ENCODE measurements at regions not wholly inside any gene's neighbourhood (a gene's known extent, or its start where the extent isn't known, plus 50 kb on each side); places are given as distances from the start of the nearest gene placed in this dataset.

GRCh38 chr12:30508205-30508967, 187.3 kb downstream of the IPO8 start:
- TF ChIP-seq CTCF (IDR thresholded peaks at IDR 0.05; ENCODE audit: low read depth, low read length): no peak
- TF ChIP-seq EZH2phosphoT487 (IDR thresholded peaks at IDR 0.05; ENCODE audit: low read depth): no peak
- Histone ChIP-seq H3K9ac (ENCODE audit: low read length) (no peak overlapping the region), H3K27me3 (ENCODE audit: low read depth, low read length) (no peaks in the 10 kb centered on the region), H4K20me1 (ENCODE audit: insufficient read depth, low read length) (no peaks in the 10 kb centered on the region), H3K4me1 (ENCODE audit: low read length) (peaks cover 3% of the 10 kb centered on the region; the same call in 1 of the 2 replicates), H3K27ac (ENCODE audit: low read length) (no peak overlapping the region), H3K4me3 (ENCODE audit: low read length) (no peak overlapping the region), H3K4me2 (ENCODE audit: low read length) (no peak overlapping the region), H3K79me2 (ENCODE audit: low read length) (no peaks in the 10 kb centered on the region), H3K9me3 (ENCODE audit: insufficient read depth, low read length) (no peaks in the 10 kb centered on the region), H2AFZ (ENCODE audit: low read depth, low read length) (no peak overlapping the region), H3K36me3 (replicated peaks; ENCODE audit: low read depth, low read length) (no peaks in the 10 kb centered on the region)

GRCh38 chr12:30507576-30507975, 188.1 kb downstream of the IPO8 start:
- Histone ChIP-seq H3K27me3 (ENCODE audit: low read depth, low read length) (no peaks in the 10 kb centered on the region), H3K36me3 (replicated peaks; ENCODE audit: low read depth, low read length) (no peaks in the 10 kb centered on the region), H3K4me3 (ENCODE audit: low read length) (no peak overlapping the region), H3K9me3 (ENCODE audit: insufficient read depth, low read length) (no peaks in the 10 kb centered on the region), H3K79me2 (ENCODE audit: low read length) (no peaks in the 10 kb centered on the region), H4K20me1 (ENCODE audit: insufficient read depth, low read length) (no peaks in the 10 kb centered on the region), H3K4me2 (ENCODE audit: low read length) (no peak overlapping the region), H3K4me1 (ENCODE audit: low read length) (peaks cover 3% of the 10 kb centered on the region; the same call in 1 of the 2 replicates), H3K9ac (ENCODE audit: low read length) (no peak overlapping the region), H2AFZ (ENCODE audit: low read depth, low read length) (no peak overlapping the region), H3K27ac (ENCODE audit: low read length) (no peak overlapping the region)
- TF ChIP-seq CTCF (IDR thresholded peaks at IDR 0.05; ENCODE audit: low read depth, low read length) (no peak), EZH2phosphoT487 (IDR thresholded peaks at IDR 0.05; ENCODE audit: low read depth) (no peak)

GRCh38 chr12:30506411-30506810, 189.3 kb downstream of the IPO8 start:
- H3K36me3 ChIP-seq (replicated peaks; ENCODE audit: low read depth, low read length): no peaks in the 10 kb centered on the region
- no peak overlapping the region for H3K9ac ChIP-seq (ENCODE audit: low read length)
- no peak overlapping the region for H3K27ac ChIP-seq (ENCODE audit: low read length)
- H3K4me2 ChIP-seq (ENCODE audit: low read length): no peak overlapping the region
- H3K27me3 ChIP-seq (ENCODE audit: low read depth, low read length): no peaks in the 10 kb centered on the region
- H4K20me1 ChIP-seq (ENCODE audit: insufficient read depth, low read length): no peaks in the 10 kb centered on the region
- H3K9me3 ChIP-seq (ENCODE audit: insufficient read depth, low read length): no peaks in the 10 kb centered on the region
- H3K79me2 ChIP-seq (ENCODE audit: low read length): no peaks in the 10 kb centered on the region
- no peak for TF ChIP-seq CTCF (IDR thresholded peaks at IDR 0.05; ENCODE audit: low read depth, low read length)
- H3K4me1 ChIP-seq (ENCODE audit: low read length): peaks cover 3% of the 10 kb centered on the region; the same call in 1 of the 2 replicates
- no peak overlapping the region for H3K4me3 ChIP-seq (ENCODE audit: low read length)
- H2AFZ ChIP-seq (ENCODE audit: low read depth, low read length): no peak overlapping the region

- Histone ChIP-seq H3K9me3 (ENCODE audit: insufficient read depth, low read length) (no peaks in the 10 kb centered on the region), H3K36me3 (replicated peaks; ENCODE audit: low read depth, low read length) (no peaks in the 10 kb centered on the region), H3K4me2 (ENCODE audit: low read length) (no peak overlapping the region), H3K27me3 (ENCODE audit: low read depth, low read length) (no peaks in the 10 kb centered on the region), H3K4me1 (ENCODE audit: low read length) (peaks cover 3% of the 10 kb centered on the region; the same call in 1 of the 2 replicates), H3K79me2 (ENCODE audit: low read length) (no peaks in the 10 kb centered on the region), H2AFZ (ENCODE audit: low read depth, low read length) (no peak overlapping the region), H3K27ac (ENCODE audit: low read length) (no peak overlapping the region), H3K9ac (ENCODE audit: low read length) (no peak overlapping the region), H3K4me3 (ENCODE audit: low read length) (no peak overlapping the region), H4K20me1 (ENCODE audit: insufficient read depth, low read length) (no peaks in the 10 kb centered on the region)
- no peak for TF ChIP-seq EZH2phosphoT487 (IDR thresholded peaks at IDR 0.05; ENCODE audit: low read depth)
Observed at GRCh38 chr12:30501718-30502117, 194.0 kb downstream of the IPO8 start.

Measured in OCI-LY3 (cell line).